Breast epithelium (tissue), 3 donors: ENCODE measurements at regions not wholly inside any gene's neighbourhood (a gene's known extent, or its start where the extent isn't known, plus 50 kb on each side); places are given as distances from the start of the nearest gene placed in this dataset.

Experiments
- CTCF ChIP-seq, 3 donors: fragments of 450-650 bp; IDR thresholded peaks; one replicate each; pipeline ENCODE4 v1.5.1; 2016 to 2017; ENCODE audit warnings: antibody characterized with exemption in 3 of 3, mild to moderate bottlenecking in 3 of 3, moderate library complexity in 3 of 3
- POLR2AphosphoS5 ChIP-seq, 3 donors: sonication (generic); formaldehyde crosslinking; IDR thresholded peaks; one replicate each; pipeline ENCODE4 v1.6.1; 2017; ENCODE audit warnings: antibody characterized with exemption in 3 of 3

DNA sequence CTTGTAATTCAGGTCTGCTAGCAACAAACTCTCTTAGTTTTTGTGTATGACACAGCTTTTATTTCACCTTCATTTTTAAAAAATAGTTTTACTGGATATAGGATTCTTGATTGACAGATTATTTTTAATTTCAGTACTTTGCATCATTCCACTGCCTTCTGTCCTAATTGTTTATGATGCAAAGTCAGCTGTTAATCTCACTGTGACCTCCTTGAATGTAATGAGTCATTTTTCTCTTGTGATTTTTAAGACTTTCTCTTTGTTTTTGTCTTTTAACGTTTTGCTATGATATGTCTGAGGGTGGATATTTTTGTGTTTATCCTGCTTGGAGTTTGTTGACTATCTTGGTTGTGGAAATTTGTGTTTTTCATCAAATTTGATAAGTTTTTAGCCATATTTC, 126.3 kb upstream of the FBXO33 start:
- TF ChIP-seq CTCF (IDR thresholded peaks at IDR 0.05) (no peak), POLR2AphosphoS5 (IDR thresholded peaks at IDR 0.05) (no peak)
